Endothelial cell of umbilical vein (primary cell): ENCODE measurements at regions not wholly inside any gene's neighbourhood (a gene's known extent, or its start where the extent isn't known, plus 50 kb on each side); places are given as distances from the start of the nearest gene placed in this dataset.

Experiments
- CTCF ChIP-seq, 2 donors: IDR thresholded peaks; 1 replicate in 1 of 2; 2 replicates in 1 of 2; pipeline ENCODE4 v1.5.1; 2011; ENCODE audit warnings: low read length in 2 of 2, mild to moderate bottlenecking in 2 of 2, moderate library complexity in 2 of 2, control low read depth in 1 of 2, inconsistent platforms in 1 of 2, low read depth in 1 of 2; ENCODE audit not compliant: insufficient read depth in 1 of 2; ENCODE audit errors: extremely low read depth in 1 of 2
- EZH2 ChIP-seq: IDR thresholded peaks from 2 replicates; pipeline ENCODE4 v1.6.1; 2012; ENCODE audit warnings: borderline replicate concordance, low read depth, mild to moderate bottlenecking, moderate library complexity, low read length, inconsistent platforms; ENCODE audit not compliant: severe bottlenecking
- FOS ChIP-seq: IDR thresholded peaks from 2 replicates; pipeline ENCODE4 v1.6.1; 2011; ENCODE audit warnings: mild to moderate bottlenecking, low read length, moderate library complexity, borderline replicate concordance; ENCODE audit not compliant: insufficient read depth
- GATA2 ChIP-seq: IDR thresholded peaks from 2 replicates; pipeline ENCODE4 v1.7.0; 2011; ENCODE audit warnings: low read depth, mild to moderate bottlenecking, moderate library complexity, mixed read lengths, low read length; ENCODE audit not compliant: insufficient read length, insufficient read depth
- JUN ChIP-seq: IDR thresholded peaks from 2 replicates; pipeline ENCODE4 v1.6.1; 2011; ENCODE audit warnings: borderline replicate concordance, low read depth; ENCODE audit not compliant: insufficient read length, insufficient read depth
- MAX ChIP-seq: IDR thresholded peaks from 2 replicates; pipeline ENCODE4 v1.6.1; 2011; ENCODE audit not compliant: insufficient read depth, insufficient read length
- MYC ChIP-seq: IDR thresholded peaks from one replicate; pipeline ENCODE4 v1.6.1; 2011; ENCODE audit warnings: mild to moderate bottlenecking, low read depth, low read length
- POLR2A ChIP-seq: IDR thresholded peaks from 2 replicates; pipeline ENCODE4 v1.6.1; 2012; ENCODE audit warnings: low read depth, mild to moderate bottlenecking, control low read depth, low read length
- POLR2AphosphoS5 ChIP-seq: IDR thresholded peaks from 2 replicates; pipeline ENCODE4 v1.6.1; 2012; ENCODE audit warnings: low read depth, mild to moderate bottlenecking, control low read depth, low read length, moderate library complexity; ENCODE audit not compliant: insufficient read depth

GRCh38 chr15:69524814-69525213 is 72.2 kb downstream of the RPLP1 start:
- TF ChIP-seq CTCF (IDR thresholded peaks at IDR 0.05; ENCODE audit: extremely low read depth in 1 of 2, insufficient read depth in 1 of 2, low read depth in 1 of 2, low read length in 2 of 2), result no peak
- TF ChIP-seq POLR2AphosphoS5, result no peak
- no peak for TF ChIP-seq EZH2
- no peak for TF ChIP-seq MYC
- no peak for TF ChIP-seq MAX
- no peak for TF ChIP-seq POLR2A
- TF ChIP-seq JUN, result no peak
- no peak for TF ChIP-seq GATA2
- no peak for TF ChIP-seq FOS
